ENCODE measurements at regions not wholly inside any gene's neighbourhood (a gene's known extent, or its start where the extent isn't known, plus 50 kb on each side); places are given as distances from the start of the nearest gene placed in this dataset.

DNA sequence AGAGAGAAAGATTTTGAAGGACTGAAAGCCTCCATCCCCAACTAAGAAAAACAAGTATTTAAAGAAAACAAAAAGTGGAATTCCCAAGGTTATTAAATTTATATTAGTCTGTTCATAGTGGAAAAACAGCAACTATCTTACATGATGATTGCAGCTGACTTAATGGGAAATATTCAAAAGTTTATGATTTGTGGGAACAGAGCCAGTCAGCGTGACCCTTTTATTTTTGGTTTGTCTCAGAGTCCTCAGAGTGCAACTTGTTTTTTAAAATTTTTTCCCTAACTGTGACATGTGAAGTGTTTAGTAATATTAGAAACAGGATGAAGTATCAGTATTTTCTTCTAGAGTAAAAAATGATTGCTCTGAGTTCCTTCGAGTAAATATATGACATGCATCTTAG lies 441.9 kb upstream of the MCTP2 start:
- TF ChIP-seq EZH2 (IDR thresholded peaks at IDR 0.05) (no peak), FOXP2 (optimal IDR thresholded peaks at IDR 0.05; ENCODE audit: control extremely low read depth, extremely low read length, insufficient read depth) (no peak)

All from SK-N-MC (cell line).